ENCODE measurements at regions not wholly inside any gene's neighbourhood (a gene's known extent, or its start where the extent isn't known, plus 50 kb on each side); places are given as distances from the start of the nearest gene placed in this dataset.
A peak's percentile ranks its signal among the peaks of the same experiment; 100 is the strongest.

DNA sequence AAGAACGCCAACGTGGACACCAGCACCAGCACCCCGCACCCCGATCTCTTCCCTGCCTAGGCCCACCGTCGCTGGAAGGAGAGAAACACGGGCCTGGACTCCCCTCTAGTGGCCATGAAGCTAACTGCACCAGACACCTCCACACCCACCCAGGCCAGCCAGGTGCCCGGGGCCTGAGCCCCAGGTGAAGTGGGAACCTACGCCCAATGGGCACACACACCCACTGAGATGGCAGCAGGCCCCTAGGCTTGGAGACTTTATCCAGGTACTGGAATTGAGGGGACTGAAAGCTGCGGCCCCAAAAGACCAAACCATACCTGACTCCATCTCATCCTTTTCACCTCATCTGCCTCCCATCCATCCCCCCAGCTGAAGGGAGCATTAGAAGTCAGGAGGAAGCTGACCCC lies 81.0 kb downstream of the BUD13 start:
- DNase-seq (ENCODE audit: low spot score), result peak; percentile 16

GRCh38 chr11:116690611-116691010 lies 82.2 kb downstream of the BUD13 start:
- Histone ChIP-seq H3K9me3 (no peaks in the 10 kb centered on the region), H3K27ac (no peak overlapping the region), H3K4me3 (no peak overlapping the region), H3K27me3 (replicated peaks; ENCODE audit: insufficient read depth) (no peaks in the 10 kb centered on the region), H3K4me1 (replicated peaks) (no peaks in the 10 kb centered on the region), H3K36me3 (no peaks in the 10 kb centered on the region)
- intact Hi-C loops (cut with DNase I), result loop anchor here (10.0 kb wide), 1 partner anchor 236 kb away; no protein-coding TSS in a partner anchor
- TF ChIP-seq CTCF (IDR thresholded peaks at IDR 0.05) (no peak), POLR2AphosphoS5 (IDR thresholded peaks at IDR 0.05) (no peak), POLR2A (IDR thresholded peaks at IDR 0.05) (no peak)
- 71% methylated on average over 9 of the region's 9 CpGs for WGBS
- no peak for DNase-seq (ENCODE audit: low spot score)

More for the DNA sequence above, 81.0 kb downstream of the BUD13 start:
- Histone ChIP-seq H3K27ac (no peak overlapping the region), H3K27me3 (replicated peaks; ENCODE audit: insufficient read depth) (no peaks in the 10 kb centered on the region), H3K4me1 (replicated peaks) (no peaks in the 10 kb centered on the region), H3K36me3 (no peaks in the 10 kb centered on the region), H3K9me3 (no peaks in the 10 kb centered on the region), H3K4me3 (no peak overlapping the region)
- TF ChIP-seq POLR2AphosphoS5 (IDR thresholded peaks at IDR 0.05) (no peak), CTCF (IDR thresholded peaks at IDR 0.05) (peak; percentile 62 to 82 (median 66)), POLR2A (IDR thresholded peaks at IDR 0.05) (no peak)
- WGBS, result 19% methylated on average over 10 of the region's 10 CpGs
- intact Hi-C loops (cut with DNase I), result loop anchor here (10.0 kb wide), 1 partner anchor 237 kb away; no protein-coding TSS in a partner anchor

GRCh38 chr11:116689413-116690127 lies 83.2 kb downstream of the BUD13 start:
- DNase-seq (ENCODE audit: low spot score), result no peak
- WGBS, result 79% methylated on average over 12 of the region's 12 CpGs
- intact Hi-C loops (cut with DNase I), result loop anchor here (10.0 kb wide), 1 partner anchor 235 kb away; no protein-coding TSS in a partner anchor

GRCh38 chr11:116688202-116688540 lies 84.6 kb downstream of the BUD13 start:
- no peaks in the 10 kb centered on the region for H3K9me3 ChIP-seq
- DNase-seq (ENCODE audit: low spot score), result no peak
- H3K27ac ChIP-seq, result no peak overlapping the region
- intact Hi-C loops (cut with DNase I), result no loop called here
- no peaks in the 10 kb centered on the region for H3K27me3 ChIP-seq (replicated peaks; ENCODE audit: insufficient read depth)
- H3K4me3 ChIP-seq, result no peak overlapping the region
- no peaks in the 10 kb centered on the region for H3K4me1 ChIP-seq (replicated peaks)
- 63% methylated on average over 6 of the region's 6 CpGs for WGBS
- no peaks in the 10 kb centered on the region for H3K36me3 ChIP-seq
- no peak for TF ChIP-seq CTCF (IDR thresholded peaks at IDR 0.05)
- TF ChIP-seq POLR2A (IDR thresholded peaks at IDR 0.05), result no peak
- TF ChIP-seq POLR2AphosphoS5 (IDR thresholded peaks at IDR 0.05), result no peak

More at GRCh38 chr11:116689413-116690127, 83.2 kb downstream of the BUD13 start:
- Histone ChIP-seq H3K27ac (no peak overlapping the region), H3K27me3 (replicated peaks; ENCODE audit: insufficient read depth) (no peaks in the 10 kb centered on the region), H3K9me3 (no peaks in the 10 kb centered on the region), H3K4me3 (no peak overlapping the region), H3K4me1 (replicated peaks) (no peaks in the 10 kb centered on the region), H3K36me3 (no peaks in the 10 kb centered on the region)
- no peak for TF ChIP-seq CTCF (IDR thresholded peaks at IDR 0.05)
- TF ChIP-seq POLR2AphosphoS5 (IDR thresholded peaks at IDR 0.05), result no peak
- TF ChIP-seq POLR2A (IDR thresholded peaks at IDR 0.05), result no peak

Data from prostate gland (tissue), 2 donors.